ENCODE measurements at regions not wholly inside any gene's neighbourhood (a gene's known extent, or its start where the extent isn't known, plus 50 kb on each side); places are given as distances from the start of the nearest gene placed in this dataset.

DNA sequence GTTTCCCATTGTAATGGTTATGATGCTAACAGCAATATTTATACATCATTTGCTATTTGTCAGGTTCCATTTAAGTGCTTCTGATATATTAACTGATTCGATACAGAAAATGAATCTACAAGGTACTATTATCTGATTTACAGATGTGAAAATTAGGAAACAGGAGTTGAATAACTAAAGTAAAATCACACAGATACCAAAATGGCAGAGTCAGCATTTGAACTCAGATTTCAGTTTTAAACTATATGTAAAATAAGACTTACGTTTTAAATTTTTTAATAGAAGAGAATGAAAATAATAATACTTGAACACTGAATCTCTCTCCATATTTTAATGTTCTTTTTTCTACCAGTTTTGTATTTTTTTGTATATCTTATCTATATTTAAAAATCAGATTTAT is 313.2 kb downstream of the MDFIC start:
- Histone ChIP-seq H3K36me3 (ENCODE audit: control insufficient read depth, insufficient read depth, low read length) (no peaks in the 10 kb centered on the region), H3K27ac (ENCODE audit: low read depth, low read length) (no peak overlapping the region), H3K27me3 (ENCODE audit: control insufficient read depth, insufficient read depth, low read length, poor library complexity, severe bottlenecking) (peaks cover 7% of the 10 kb centered on the region), H3K9ac (ENCODE audit: extremely low read depth, low read length, poor library complexity, severe bottlenecking) (no peak overlapping the region), H3K4me3 (ENCODE audit: low read length) (no peak overlapping the region), H3K9me3 (ENCODE audit: control insufficient read depth, low read length) (peaks cover 7% of the 10 kb centered on the region), H3K4me1 (ENCODE audit: control insufficient read depth, insufficient read depth, low read length) (no peaks in the 10 kb centered on the region)
- Mint-ChIP-seq H3K27ac (no peak overlapping the region), H3K4me1 (peaks cover 13% of the 10 kb centered on the region), H3K9me3 (no peaks in the 10 kb centered on the region), H3K27me3 (ENCODE audit: insufficient read depth) (peaks cover 32% of the 10 kb centered on the region), H3K4me3 (no peak overlapping the region), H3K36me3 (ENCODE audit: low read depth) (no peaks in the 10 kb centered on the region)
- no peak for DNase-seq
- WGBS, 2 experiments (ENCODE audit: insufficient coverage in 1 of 2, insufficient read length in 1 of 2) = 80% methylated on average over 1 of the region's 2 CpGs; no CpG with 5 or more reads in 1 of the 2 experiments
- TF ChIP-seq, protein P1, sequence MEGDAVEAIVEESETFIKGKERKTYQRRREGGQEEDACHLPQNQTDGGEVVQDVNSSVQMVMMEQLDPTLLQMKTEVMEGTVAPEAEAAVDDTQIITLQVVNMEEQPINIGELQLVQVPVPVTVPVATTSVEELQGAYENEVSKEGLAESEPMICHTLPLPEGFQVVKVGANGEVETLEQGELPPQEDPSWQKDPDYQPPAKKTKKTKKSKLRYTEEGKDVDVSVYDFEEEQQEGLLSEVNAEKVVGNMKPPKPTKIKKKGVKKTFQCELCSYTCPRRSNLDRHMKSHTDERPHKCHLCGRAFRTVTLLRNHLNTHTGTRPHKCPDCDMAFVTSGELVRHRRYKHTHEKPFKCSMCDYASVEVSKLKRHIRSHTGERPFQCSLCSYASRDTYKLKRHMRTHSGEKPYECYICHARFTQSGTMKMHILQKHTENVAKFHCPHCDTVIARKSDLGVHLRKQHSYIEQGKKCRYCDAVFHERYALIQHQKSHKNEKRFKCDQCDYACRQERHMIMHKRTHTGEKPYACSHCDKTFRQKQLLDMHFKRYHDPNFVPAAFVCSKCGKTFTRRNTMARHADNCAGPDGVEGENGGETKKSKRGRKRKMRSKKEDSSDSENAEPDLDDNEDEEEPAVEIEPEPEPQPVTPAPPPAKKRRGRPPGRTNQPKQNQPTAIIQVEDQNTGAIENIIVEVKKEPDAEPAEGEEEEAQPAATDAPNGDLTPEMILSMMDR (conservative IDR thresholded peaks at IDR 0.05) = no peak

DNA sequence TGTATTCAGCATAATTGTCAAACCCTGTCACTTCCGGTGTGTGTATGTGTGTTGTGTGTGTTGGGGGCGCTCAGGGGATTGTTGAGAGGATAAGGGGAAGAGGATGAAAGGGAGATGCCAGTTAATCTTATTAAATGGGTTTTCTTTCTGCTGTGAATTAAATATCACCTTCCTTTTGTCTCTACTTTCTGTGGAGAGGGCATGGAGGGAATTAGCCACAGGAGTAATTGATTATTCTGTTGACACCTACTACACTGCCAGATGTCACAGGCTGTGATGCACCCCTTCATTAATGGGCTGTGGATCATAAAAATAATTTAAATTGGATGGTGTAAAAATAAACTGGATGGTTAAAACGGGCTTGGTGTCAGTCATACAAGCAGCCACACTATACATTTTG is 311.9 kb downstream of the MDFIC start:
- no peak overlapping the region for H3K4me3 ChIP-seq (ENCODE audit: low read length)
- no peak overlapping the region for H3K27ac ChIP-seq (ENCODE audit: low read depth, low read length)
- H3K27me3 Mint-ChIP-seq (ENCODE audit: insufficient read depth) = peaks cover 45% of the 10 kb centered on the region
- no peak for DNase-seq
- 90 to 100% methylated on average over 1 to 3 of the region's 3 CpGs for WGBS, 2 experiments (ENCODE audit: insufficient coverage in 1 of 2, insufficient read length in 1 of 2)
- no peaks in the 10 kb centered on the region for H3K36me3 Mint-ChIP-seq (ENCODE audit: low read depth)
- TF ChIP-seq, protein P1 (conservative IDR thresholded peaks at IDR 0.05) = no peak
- peaks cover 12% of the 10 kb centered on the region for H3K27me3 ChIP-seq (ENCODE audit: control insufficient read depth, insufficient read depth, low read length, poor library complexity, severe bottlenecking)
- H3K9me3 Mint-ChIP-seq = no peaks in the 10 kb centered on the region
- H3K4me1 Mint-ChIP-seq = peaks cover 22% of the 10 kb centered on the region
- H3K36me3 ChIP-seq (ENCODE audit: control insufficient read depth, insufficient read depth, low read length) = no peaks in the 10 kb centered on the region
- H3K9me3 ChIP-seq (ENCODE audit: control insufficient read depth, low read length) = peaks cover 7% of the 10 kb centered on the region
- H3K9ac ChIP-seq (ENCODE audit: extremely low read depth, low read length, poor library complexity, severe bottlenecking) = no peak overlapping the region
- H3K4me3 Mint-ChIP-seq = no peak overlapping the region
- H3K4me1 ChIP-seq (ENCODE audit: control insufficient read depth, insufficient read depth, low read length) = no peaks in the 10 kb centered on the region
- H3K27ac Mint-ChIP-seq = no peak overlapping the region

DNA sequence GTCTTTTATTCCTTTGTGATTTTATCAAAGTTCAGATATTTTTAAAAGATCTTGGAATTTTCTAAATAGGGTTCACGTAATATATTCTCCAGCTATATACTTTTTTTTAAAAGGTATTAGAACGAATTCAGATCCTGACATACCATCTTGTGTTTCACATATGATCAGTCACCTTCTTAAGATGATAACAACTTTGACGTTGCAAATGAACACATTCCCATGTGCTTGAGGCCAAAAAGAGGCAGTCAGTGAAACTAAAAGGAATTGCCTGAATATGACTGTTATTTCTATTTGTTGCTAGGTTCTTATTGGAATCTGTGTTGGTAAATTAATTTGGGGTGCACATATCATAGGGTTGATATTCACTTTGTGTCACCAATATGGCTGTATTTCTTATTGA is 310.1 kb downstream of the MDFIC start:
- TF ChIP-seq, protein P1 (conservative IDR thresholded peaks at IDR 0.05) = no peak
- peaks cover 60% of the 10 kb centered on the region for H3K27me3 Mint-ChIP-seq (ENCODE audit: insufficient read depth)
- no peak overlapping the region for H3K27ac Mint-ChIP-seq
- H3K4me1 Mint-ChIP-seq = peaks cover 24% of the 10 kb centered on the region
- 69 to 91% methylated on average over 2 to 3 of the region's 3 CpGs for WGBS, 2 experiments (ENCODE audit: insufficient coverage in 1 of 2, insufficient read length in 1 of 2)
- no peak for DNase-seq
- Histone ChIP-seq H3K27me3 (ENCODE audit: control insufficient read depth, insufficient read depth, low read length, poor library complexity, severe bottlenecking) (peaks cover 16% of the 10 kb centered on the region), H3K4me1 (ENCODE audit: control insufficient read depth, insufficient read depth, low read length) (no peaks in the 10 kb centered on the region), H3K27ac (ENCODE audit: low read depth, low read length) (no peak overlapping the region), H3K9me3 (ENCODE audit: control insufficient read depth, low read length) (peaks cover 7% of the 10 kb centered on the region), H3K9ac (ENCODE audit: extremely low read depth, low read length, poor library complexity, severe bottlenecking) (no peak overlapping the region), H3K4me3 (ENCODE audit: low read length) (no peak overlapping the region), H3K36me3 (ENCODE audit: control insufficient read depth, insufficient read depth, low read length) (no peaks in the 10 kb centered on the region)
- H3K36me3 Mint-ChIP-seq (ENCODE audit: low read depth) = no peaks in the 10 kb centered on the region
- no peak overlapping the region for H3K4me3 Mint-ChIP-seq
- no peaks in the 10 kb centered on the region for H3K9me3 Mint-ChIP-seq

All from endodermal cell (in vitro differentiated cells).